GM20000 (cell line): ENCODE measurements at regions not wholly inside any gene's neighbourhood (a gene's known extent, or its start where the extent isn't known, plus 50 kb on each side); places are given as distances from the start of the nearest gene placed in this dataset.

ENCODE experiments used
- DNase-seq: peaks from one replicate; pipeline ENCODE4 v3.0.0; 2012; ENCODE audit warnings: low spot score
- CTCF ChIP-seq: IDR thresholded peaks from 2 replicates; pipeline ENCODE4 v1.5.1; 2012; ENCODE audit warnings: mild to moderate bottlenecking, control low read depth; ENCODE audit errors: extremely low read depth, missing control alignments

GRCh38 chr20:52461582-52461981, 270.0 kb upstream of the ZFP64 start:
- no peak for DNase-seq
- TF ChIP-seq CTCF, result no peak

GRCh38 chr20:52459150-52459549, 267.6 kb upstream of the ZFP64 start:
- no peak for DNase-seq
- TF ChIP-seq CTCF, result no peak

- no peak for DNase-seq
Observed at GRCh38 chr20:52457826-52458225, 266.2 kb upstream of the ZFP64 start.

GRCh38 chr20:52454660-52455059, 263.1 kb upstream of the ZFP64 start:
- DNase-seq, result no peak
- TF ChIP-seq CTCF, result no peak

More at GRCh38 chr20:52457826-52458225, 266.2 kb upstream of the ZFP64 start:
- no peak for TF ChIP-seq CTCF

GRCh38 chr20:52448513-52449232, 257.1 kb upstream of the ZFP64 start:
- no peak for TF ChIP-seq CTCF
- DNase-seq, result no peak

GRCh38 chr20:52447225-52447551, 255.6 kb upstream of the ZFP64 start:
- TF ChIP-seq CTCF, result no peak
- DNase-seq, result no peak

- no peak for TF ChIP-seq CTCF
- DNase-seq, result no peak
Observed at GRCh38 chr20:52446421-52447224, 255.0 kb upstream of the ZFP64 start.
